ENCODE measurements at regions not wholly inside any gene's neighbourhood (a gene's known extent, or its start where the extent isn't known, plus 50 kb on each side); places are given as distances from the start of the nearest gene placed in this dataset.

- Mint-ChIP-seq H3K27me3 (ENCODE audit: low read depth) (peaks cover 2% of the 10 kb centered on the region; the same call in 1 of the 2 replicates), H3K4me3 (no peak overlapping the region), H3K36me3 (ENCODE audit: insufficient read depth in 1 of 3, low read depth in 3 of 3) (peaks cover 6 to 22% (median 11%) of the 10 kb centered on the region in 3 experiments; a peak in 6 of 7 replicates), H3K27ac (no peak overlapping the region), H3K9me3 (peaks cover 14 to 19% of the 10 kb centered on the region in 2 experiments), H3K4me1 (no peaks in the 10 kb centered on the region)
- Histone ChIP-seq H3K9me3 (ENCODE audit: control insufficient read depth, low read depth, low read length) (peaks cover 8% of the 10 kb centered on the region), H2AK5ac (ENCODE audit: insufficient read length, low read length) (no peak overlapping the region), H2BK20ac (ENCODE audit: low read depth, low read length, poor library complexity, severe bottlenecking) (no peak overlapping the region), H2BK15ac (ENCODE audit: low read depth, low read length) (no peak overlapping the region), H3K4ac (ENCODE audit: low read depth, low read length) (no peak overlapping the region), H3K23me2 (ENCODE audit: insufficient read length, low read depth, low read length, poor library complexity, severe bottlenecking) (no peaks in the 10 kb centered on the region), H3K79me1 (ENCODE audit: insufficient read depth, low read depth, low read length, poor library complexity, severe bottlenecking) (no peaks in the 10 kb centered on the region), H4K20me1 (ENCODE audit: control insufficient read depth, insufficient read depth, insufficient read length) (no peaks in the 10 kb centered on the region), H3K18ac (ENCODE audit: insufficient read length, low read depth, low read length) (no peak overlapping the region), H4K5ac (ENCODE audit: insufficient read length, low read depth, low read length) (no peak overlapping the region), H4K91ac (ENCODE audit: insufficient read length, low read depth, low read length) (no peak overlapping the region), H3K9ac (ENCODE audit: extremely low read depth, insufficient read length, low read length) (no peak overlapping the region), H3K14ac (ENCODE audit: insufficient read depth, low read length) (no peak overlapping the region), H3K56ac (ENCODE audit: insufficient read length, low read depth, low read length) (no peak overlapping the region), H3K27me3 (ENCODE audit: insufficient read depth, low read length) (no peaks in the 10 kb centered on the region), H2BK5ac (ENCODE audit: insufficient read length, low read length) (no peak overlapping the region), H3K79me2 (ENCODE audit: insufficient read depth, low read length) (no peaks in the 10 kb centered on the region), H2BK120ac (ENCODE audit: low read depth, low read length, poor library complexity, severe bottlenecking) (no peak overlapping the region), H4K8ac (replicated peaks; ENCODE audit: insufficient read length, low read depth, low read length) (no peak overlapping the region), H2AFZ (ENCODE audit: low read length) (no peak overlapping the region), H3K4me2 (ENCODE audit: insufficient read depth, insufficient read length, low read length) (no peak overlapping the region), H3T11ph (ENCODE audit: low read length) (no peak overlapping the region), H3K23ac (ENCODE audit: insufficient read length, low read depth, low read length) (no peak overlapping the region), H3K4me1 (ENCODE audit: insufficient read depth, low read length) (no peaks in the 10 kb centered on the region), H3K27ac (ENCODE audit: insufficient read length, low read depth, low read length) (no peak overlapping the region), H2BK12ac (ENCODE audit: insufficient read length, low read depth, low read length) (no peak overlapping the region)
- TF ChIP-seq, protein P1, sequence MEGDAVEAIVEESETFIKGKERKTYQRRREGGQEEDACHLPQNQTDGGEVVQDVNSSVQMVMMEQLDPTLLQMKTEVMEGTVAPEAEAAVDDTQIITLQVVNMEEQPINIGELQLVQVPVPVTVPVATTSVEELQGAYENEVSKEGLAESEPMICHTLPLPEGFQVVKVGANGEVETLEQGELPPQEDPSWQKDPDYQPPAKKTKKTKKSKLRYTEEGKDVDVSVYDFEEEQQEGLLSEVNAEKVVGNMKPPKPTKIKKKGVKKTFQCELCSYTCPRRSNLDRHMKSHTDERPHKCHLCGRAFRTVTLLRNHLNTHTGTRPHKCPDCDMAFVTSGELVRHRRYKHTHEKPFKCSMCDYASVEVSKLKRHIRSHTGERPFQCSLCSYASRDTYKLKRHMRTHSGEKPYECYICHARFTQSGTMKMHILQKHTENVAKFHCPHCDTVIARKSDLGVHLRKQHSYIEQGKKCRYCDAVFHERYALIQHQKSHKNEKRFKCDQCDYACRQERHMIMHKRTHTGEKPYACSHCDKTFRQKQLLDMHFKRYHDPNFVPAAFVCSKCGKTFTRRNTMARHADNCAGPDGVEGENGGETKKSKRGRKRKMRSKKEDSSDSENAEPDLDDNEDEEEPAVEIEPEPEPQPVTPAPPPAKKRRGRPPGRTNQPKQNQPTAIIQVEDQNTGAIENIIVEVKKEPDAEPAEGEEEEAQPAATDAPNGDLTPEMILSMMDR (conservative IDR thresholded peaks at IDR 0.05) = no peak
- WGBS (ENCODE audit: extremely low coverage, insufficient read length, low lambda C conversion rate) = no CpG with 5 or more reads among the region's 3 CpGs
- no peak for DNase-seq
Measured at GRCh38 chr10:85124603-85125051, 796.2 kb downstream of the CCSER2 start.

All from H9 (cell line).